Stomach (tissue), 4 donors: ENCODE measurements at regions not wholly inside any gene's neighbourhood (a gene's known extent, or its start where the extent isn't known, plus 50 kb on each side); places are given as distances from the start of the nearest gene placed in this dataset.

ENCODE experiments used
- POLR2A ChIP-seq, 4 donors: fragments of 450-650 bp; IDR thresholded peaks; one replicate each; pipeline ENCODE4 v1.6.1; 2016; ENCODE audit warnings: antibody characterized with exemption in 4 of 4, control low read depth in 2 of 4, mild to moderate bottlenecking in 1 of 4, moderate library complexity in 1 of 4
- POLR2AphosphoS5 ChIP-seq, 3 donors: sonication (generic); formaldehyde crosslinking; IDR thresholded peaks; one replicate each; pipeline ENCODE4 v1.6.1; 2016; ENCODE audit warnings: antibody characterized with exemption in 3 of 3
- TF ChIP-seq, protein P1 (sequence below), 7 experiments: fragments of 450-650 bp in 4 of 7; fragments of 200-600 bp in 3 of 7; sonication (generic) in 3 of 7; IDR thresholded peaks; one replicate each; pipeline ENCODE4 v1.5.1; 2016 to 2019; ENCODE audit warnings: antibody characterized with exemption in 7 of 7, control low read depth in 2 of 7, mild to moderate bottlenecking in 1 of 7

GRCh38 chr5:171573451-171574225 is 154.2 kb downstream of the FGF18 start:
- TF ChIP-seq POLR2A (IDR thresholded peaks at IDR 0.05) (no peak), POLR2AphosphoS5 (IDR thresholded peaks at IDR 0.05) (no peak)
- TF ChIP-seq, protein P1, sequence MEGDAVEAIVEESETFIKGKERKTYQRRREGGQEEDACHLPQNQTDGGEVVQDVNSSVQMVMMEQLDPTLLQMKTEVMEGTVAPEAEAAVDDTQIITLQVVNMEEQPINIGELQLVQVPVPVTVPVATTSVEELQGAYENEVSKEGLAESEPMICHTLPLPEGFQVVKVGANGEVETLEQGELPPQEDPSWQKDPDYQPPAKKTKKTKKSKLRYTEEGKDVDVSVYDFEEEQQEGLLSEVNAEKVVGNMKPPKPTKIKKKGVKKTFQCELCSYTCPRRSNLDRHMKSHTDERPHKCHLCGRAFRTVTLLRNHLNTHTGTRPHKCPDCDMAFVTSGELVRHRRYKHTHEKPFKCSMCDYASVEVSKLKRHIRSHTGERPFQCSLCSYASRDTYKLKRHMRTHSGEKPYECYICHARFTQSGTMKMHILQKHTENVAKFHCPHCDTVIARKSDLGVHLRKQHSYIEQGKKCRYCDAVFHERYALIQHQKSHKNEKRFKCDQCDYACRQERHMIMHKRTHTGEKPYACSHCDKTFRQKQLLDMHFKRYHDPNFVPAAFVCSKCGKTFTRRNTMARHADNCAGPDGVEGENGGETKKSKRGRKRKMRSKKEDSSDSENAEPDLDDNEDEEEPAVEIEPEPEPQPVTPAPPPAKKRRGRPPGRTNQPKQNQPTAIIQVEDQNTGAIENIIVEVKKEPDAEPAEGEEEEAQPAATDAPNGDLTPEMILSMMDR (IDR thresholded peaks at IDR 0.05), result no peak
